ENCODE measurements at regions not wholly inside any gene's neighbourhood (a gene's known extent, or its start where the extent isn't known, plus 50 kb on each side); places are given as distances from the start of the nearest gene placed in this dataset.

DNA sequence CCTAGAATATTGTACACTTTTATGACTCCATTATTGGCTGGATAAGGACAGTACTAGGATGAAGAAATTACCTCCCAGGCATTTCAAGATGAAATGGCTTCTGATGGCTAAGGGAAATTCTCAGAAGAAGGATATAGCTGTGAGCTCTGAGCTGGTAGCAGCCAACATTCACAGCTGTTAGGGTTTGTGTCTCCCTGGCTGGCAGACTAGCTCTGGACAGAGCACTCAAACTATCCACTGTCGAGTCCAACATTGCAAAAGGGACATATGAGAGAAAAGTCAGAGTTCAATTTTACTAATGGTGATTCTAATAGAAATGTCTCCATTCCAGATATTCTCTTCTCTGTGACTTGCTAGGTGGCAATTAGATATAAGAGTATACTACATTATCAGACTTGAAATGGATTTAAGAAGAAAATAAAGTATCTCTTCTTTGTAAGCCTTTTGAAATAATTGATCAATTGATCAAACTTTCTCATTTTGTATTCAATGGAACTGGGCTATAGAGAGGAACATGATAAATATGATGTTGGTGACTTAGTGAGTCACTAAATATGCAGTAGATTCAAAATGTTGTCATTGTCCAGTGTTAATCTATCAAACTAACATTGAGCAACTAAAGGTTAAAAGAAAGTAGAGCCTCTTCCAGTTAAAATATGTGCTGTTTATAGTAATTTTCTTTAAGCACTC, 1920.3 kb downstream of the SUCLG1 start:
- TF ChIP-seq, protein P1, sequence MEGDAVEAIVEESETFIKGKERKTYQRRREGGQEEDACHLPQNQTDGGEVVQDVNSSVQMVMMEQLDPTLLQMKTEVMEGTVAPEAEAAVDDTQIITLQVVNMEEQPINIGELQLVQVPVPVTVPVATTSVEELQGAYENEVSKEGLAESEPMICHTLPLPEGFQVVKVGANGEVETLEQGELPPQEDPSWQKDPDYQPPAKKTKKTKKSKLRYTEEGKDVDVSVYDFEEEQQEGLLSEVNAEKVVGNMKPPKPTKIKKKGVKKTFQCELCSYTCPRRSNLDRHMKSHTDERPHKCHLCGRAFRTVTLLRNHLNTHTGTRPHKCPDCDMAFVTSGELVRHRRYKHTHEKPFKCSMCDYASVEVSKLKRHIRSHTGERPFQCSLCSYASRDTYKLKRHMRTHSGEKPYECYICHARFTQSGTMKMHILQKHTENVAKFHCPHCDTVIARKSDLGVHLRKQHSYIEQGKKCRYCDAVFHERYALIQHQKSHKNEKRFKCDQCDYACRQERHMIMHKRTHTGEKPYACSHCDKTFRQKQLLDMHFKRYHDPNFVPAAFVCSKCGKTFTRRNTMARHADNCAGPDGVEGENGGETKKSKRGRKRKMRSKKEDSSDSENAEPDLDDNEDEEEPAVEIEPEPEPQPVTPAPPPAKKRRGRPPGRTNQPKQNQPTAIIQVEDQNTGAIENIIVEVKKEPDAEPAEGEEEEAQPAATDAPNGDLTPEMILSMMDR (IDR thresholded peaks at IDR 0.05): no peak

- TF ChIP-seq, protein P1 (IDR thresholded peaks at IDR 0.05): no peak
Observed at GRCh38 chr2:82528288-82528687, 1930.8 kb downstream of the SUCLG1 start.

DNA sequence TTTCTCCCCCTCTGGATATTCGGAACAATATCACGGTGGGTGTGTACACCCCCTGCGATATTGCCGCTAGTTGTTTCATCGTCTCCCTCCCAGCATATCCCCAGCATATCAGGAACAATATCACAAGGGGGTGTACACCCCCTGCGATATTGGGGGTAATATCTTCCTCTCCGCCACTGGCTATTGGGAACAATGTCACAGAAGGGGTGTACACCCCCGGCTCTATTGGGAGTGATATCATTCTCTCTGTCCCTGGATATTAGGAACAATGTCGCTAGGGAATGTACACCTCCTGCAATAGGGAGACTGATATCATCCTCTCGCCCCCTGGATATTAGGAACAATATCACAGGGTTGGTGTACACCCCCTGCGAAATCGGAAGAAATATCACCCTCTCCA, 1932.0 kb downstream of the SUCLG1 start:
- TF ChIP-seq, protein P1 (IDR thresholded peaks at IDR 0.05): no peak

GRCh38 chr2:82526277-82526676, 1932.8 kb downstream of the SUCLG1 start:
- TF ChIP-seq, protein P1 (IDR thresholded peaks at IDR 0.05): no peak

- TF ChIP-seq, protein P1 (IDR thresholded peaks at IDR 0.05): no peak
Observed at GRCh38 chr2:82525744-82526143, 1933.3 kb downstream of the SUCLG1 start.

- TF ChIP-seq, protein P1 (IDR thresholded peaks at IDR 0.05): no peak
Observed at GRCh38 chr2:82524826-82525225, 1934.3 kb downstream of the SUCLG1 start.

DNA sequence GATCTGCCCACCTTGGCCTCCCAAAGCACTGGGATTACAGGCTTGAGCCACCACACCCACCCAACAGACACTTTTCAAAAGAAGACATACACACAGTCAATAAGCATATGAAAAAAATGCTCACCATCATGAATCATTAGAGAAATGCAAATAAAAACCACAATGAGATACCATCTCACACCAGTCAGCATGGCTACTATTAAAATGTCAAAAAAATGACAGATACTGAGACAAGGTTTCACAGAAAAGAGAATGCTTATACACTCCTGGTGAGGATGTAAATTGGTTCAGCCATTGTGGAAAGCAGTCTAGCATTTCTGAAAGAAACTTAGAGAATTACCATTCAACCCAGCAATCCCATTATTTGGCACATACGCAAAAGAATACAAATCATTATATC, 1947.2 kb downstream of the SUCLG1 start:
- TF ChIP-seq, protein P1 (IDR thresholded peaks at IDR 0.05): no peak

DNA sequence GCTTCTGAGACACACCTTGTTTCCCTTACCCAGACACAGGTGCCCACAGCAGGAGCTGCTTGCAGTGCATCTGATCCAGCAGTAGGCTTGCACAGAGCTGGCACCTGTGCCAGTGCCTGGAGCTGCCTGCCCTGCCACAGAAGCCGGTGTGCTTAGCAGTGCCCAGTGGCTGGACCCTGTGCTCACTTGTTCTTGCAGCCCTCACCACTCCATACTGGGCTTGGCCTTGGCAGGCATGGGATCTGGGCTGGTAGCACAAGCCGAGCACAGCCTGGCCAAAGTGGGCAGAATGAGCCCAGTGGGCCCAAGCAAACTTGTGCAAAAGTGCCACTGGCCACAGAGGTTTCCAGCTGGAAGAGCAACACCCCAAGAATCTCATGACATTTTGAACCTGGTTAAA, 1950.4 kb downstream of the SUCLG1 start:
- TF ChIP-seq, protein P1 (IDR thresholded peaks at IDR 0.05): no peak
